ENCODE measurements at regions not wholly inside any gene's neighbourhood (a gene's known extent, or its start where the extent isn't known, plus 50 kb on each side); places are given as distances from the start of the nearest gene placed in this dataset.

GRCh38 chr4:41859087-41859486 is 76.1 kb upstream of the TMEM33 start:
- no peak for DNase-seq (ENCODE audit: low read depth)

DNA sequence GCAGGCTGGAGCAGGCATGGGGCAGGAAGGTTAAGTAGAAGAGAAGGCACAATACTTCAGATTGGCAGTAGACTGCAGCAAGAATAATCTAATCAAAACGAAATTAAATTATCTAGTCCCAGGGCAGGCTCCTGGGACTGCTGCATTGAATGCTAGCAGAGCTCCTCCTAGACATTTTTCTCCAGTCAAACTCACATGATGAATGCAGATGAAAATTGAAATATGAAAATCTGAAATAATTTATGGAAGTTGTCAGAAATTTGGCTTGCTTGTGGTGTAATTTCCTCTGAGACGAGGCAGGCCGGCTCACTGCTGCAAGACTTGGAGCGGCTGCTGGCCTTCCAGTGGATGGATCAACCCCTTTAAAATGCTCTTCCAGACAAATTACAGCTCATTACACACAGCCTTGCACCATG is 78.0 kb upstream of the TMEM33 start:
- no peak for DNase-seq (ENCODE audit: low read depth)

DNA sequence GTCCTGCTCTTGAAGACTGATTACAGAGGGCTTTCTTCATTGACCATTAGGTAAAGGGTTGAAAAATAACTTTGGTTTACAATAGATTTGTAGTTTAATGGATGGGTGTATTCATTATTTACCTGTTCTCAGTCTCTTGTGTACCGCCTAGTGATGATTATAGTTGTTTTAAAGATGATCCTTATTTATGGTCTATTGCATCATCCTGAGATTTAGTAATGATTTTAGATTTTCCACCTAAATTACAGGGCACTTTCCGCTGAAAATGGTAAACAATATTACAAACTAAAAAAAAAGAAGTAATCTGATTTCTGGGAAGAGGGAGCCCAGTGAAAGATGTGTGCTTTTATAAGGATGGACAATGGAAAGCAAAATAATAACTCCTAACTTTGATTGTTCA is 78.4 kb upstream of the TMEM33 start:
- DNase-seq (ENCODE audit: low read depth), result no peak

DNA sequence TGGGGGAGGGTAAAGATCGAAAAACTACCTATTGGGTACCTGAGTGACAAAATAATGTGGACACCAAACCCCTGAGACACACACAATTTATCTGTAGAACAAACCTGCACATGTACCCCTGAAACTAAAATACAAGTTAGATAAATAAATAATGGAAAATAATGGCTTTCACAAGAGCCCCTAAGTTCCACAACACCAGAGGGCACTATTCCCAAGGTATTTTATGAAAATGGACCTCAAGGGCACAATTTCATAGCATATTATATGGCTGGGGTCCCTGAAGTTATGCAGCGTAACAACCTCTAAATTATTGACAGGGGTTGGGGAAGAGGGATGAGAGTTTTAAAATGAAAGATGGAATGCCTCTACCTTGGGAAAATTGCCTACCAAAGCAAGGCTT is 81.3 kb upstream of the TMEM33 start:
- no peak for DNase-seq (ENCODE audit: low read depth)

DNA sequence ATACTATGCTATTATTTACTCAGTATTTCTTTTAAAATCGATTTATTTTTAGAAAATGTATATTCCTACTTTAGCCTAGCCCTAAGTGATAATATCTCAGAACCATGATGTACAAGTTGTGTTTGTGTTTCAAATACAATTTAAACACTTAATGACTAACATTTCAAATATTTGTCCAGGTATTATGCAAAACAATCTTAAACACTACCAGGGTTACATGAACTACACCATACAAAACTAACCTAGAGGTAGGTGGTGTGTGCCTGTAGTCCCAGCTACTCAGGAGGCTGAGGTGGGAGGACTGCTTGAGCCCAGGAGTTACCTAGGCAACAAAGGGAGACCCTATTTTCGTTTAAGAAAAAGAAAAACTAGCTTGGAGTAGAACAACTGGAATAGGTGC is 83.0 kb upstream of the TMEM33 start:
- DNase-seq (ENCODE audit: low read depth), result no peak

DNA sequence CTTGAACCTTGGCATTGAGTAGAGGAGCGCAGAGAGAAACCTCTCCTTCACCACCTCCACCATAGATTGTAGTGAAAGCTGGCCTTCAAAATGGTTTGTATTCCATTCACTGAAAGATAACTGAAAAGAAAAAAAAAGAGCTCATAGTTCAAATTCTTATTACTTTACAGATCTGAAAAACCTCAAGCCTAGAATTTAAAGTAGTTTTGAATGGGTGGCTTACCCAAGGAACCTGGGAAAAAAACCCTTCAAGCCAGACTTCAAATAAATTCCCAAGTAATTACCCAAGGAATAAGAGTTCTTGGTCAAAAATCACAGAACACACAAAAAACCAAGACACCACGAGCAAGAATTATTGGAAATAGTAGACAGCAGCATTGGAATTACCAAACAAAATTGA is 83.6 kb upstream of the TMEM33 start:
- DNase-seq (ENCODE audit: low read depth), result no peak

DNA sequence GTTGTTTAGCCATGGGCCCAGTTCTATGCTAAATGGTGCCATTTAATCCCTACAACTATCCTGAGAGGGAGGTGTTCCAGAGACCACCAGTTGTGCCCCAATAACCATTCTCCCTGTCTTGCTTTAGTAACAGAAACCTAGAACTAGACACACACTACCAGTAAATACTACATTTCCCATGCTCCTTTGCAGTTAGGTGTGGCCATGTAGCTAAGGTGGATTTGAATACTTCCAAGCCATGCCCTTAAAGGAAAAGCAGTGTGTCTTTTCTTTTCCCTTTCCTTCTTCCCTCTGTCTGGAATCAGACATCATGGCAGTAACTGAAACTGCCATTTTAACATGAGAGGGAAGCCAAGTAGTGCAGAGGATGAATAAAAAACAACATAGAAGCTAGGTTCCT is 90.9 kb upstream of the TMEM33 start:
- no peak for DNase-seq (ENCODE audit: low read depth)

DNA sequence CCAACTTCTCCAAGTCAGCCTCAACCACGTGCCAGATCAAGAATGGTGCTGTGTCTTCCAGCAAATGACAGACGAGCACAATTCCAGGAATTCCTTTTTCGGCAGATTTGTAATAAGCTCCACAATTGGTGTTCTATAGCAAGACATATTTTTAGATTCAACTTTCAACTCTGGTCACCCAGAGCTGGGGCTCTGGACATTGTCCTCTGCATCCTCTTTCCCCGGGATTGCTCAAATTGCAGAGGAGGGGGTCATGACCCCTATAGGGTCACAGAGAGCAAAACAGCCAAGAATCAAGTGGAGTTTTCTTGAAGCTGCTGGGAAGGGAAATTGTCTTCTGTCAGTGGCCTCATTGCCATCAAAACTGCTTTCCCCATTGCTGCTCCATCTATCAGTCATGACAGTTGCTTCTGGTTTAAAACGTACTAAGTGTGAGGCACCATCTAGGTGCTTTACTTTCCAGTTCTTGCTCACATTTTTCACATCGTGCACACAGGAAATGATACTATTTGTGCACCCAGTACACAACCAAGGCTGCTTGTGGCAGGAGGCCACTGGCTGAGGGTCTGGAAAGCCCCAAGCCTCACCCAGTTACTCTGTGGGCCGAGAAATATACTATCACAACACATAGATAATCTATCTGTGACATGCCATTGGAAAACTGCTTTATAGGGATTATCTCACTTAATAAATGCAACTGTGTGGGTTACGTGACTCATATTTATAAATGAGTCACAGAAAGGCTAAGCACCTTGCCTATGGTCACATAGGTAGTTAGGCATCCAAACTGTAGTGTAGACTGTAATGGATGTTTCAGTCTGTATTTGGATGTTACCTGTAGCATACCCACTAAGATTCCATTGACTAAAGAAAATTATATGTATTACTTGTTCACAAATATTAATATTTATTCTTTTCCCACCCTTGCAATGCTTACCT is 91.7 kb upstream of the PHOX2B start:
- no peak for DNase-seq (ENCODE audit: low read depth)

DNA sequence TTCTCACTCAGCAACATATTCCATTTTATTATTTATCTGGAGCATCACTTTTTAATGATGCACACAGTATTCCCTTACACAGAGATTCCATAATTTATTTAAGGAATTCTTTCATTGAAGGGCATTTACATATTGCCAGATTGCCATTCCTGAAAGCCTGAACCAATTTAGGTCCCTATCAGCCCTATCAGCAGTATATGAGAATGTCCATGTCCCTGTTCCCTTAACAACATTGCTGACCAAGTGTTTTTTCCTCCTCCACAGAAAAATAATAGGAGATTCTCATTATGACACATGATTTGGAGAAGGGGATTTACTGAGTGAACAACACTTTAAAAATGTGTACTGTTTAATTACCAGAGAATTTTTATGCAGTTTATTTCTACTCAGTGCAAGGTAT is 90.1 kb upstream of the PHOX2B start:
- DNase-seq (ENCODE audit: low read depth), result no peak

GRCh38 chr4:41835321-41835995 is 86.9 kb upstream of the PHOX2B start:
- no peak for DNase-seq (ENCODE audit: low read depth)

DNA sequence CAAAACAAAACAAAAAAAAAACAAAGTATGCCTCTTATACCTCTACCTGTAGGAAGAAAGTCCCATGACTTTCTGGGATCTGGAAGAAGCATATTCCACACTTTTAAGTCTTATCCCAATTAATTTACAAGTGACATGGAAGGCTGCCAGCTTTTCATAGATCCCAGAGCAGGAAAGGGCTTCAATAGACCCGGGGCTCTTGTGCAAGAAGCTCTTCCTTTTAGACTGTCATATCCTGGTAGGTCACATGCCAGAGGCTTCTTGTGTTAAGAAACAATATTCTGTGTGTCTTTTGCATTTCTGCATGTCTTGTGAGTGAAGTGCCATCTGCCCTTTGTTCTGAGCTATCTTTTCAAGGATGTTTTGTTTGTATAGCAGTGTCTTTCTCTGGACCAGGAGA is 84.4 kb upstream of the PHOX2B start:
- DNase-seq (ENCODE audit: low read depth), result no peak

DNA sequence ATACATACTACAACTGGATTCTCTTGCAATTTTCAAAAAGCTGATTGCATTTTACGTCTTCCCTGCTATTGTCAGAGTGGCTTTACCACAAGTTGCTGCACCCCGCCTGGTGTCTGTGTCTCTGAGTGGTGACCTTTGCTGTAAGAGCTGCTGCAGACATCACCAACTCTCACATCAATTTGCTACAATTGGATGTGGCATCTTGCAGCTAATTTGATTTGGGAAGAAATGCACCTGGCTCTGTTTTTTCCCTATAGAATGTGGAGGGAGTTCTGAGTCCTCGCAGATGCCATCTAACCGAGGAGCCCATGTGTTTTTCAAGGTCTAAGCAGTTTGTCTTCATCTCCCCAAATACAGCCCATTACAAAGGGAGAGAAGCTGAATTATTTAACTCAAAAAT is 73.8 kb upstream of the PHOX2B start:
- no peak for DNase-seq (ENCODE audit: low read depth)

GRCh38 chr4:41820473-41820872 is 71.9 kb upstream of the PHOX2B start:
- DNase-seq (ENCODE audit: low read depth), result no peak

DNA sequence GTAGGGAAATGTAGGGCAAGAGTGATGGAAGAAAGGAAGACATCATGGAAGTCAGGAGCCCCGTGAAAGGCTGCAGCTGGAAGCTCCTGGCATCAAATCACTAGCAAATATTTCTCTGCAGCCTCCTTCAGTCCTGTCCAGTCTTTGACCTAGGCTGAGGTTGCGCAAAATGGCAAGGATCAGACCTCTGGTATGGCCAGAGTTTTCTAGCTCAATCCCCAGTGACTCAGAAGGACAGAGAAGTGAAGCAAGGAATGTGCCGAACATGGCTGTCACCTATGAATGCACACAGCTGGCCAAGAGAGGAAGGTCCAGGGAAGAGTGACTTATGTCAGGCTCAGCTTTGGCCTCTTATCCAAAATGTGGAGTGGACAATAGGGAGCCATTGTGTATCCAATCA is 71.1 kb upstream of the PHOX2B start:
- no peak for DNase-seq (ENCODE audit: low read depth)

DNA sequence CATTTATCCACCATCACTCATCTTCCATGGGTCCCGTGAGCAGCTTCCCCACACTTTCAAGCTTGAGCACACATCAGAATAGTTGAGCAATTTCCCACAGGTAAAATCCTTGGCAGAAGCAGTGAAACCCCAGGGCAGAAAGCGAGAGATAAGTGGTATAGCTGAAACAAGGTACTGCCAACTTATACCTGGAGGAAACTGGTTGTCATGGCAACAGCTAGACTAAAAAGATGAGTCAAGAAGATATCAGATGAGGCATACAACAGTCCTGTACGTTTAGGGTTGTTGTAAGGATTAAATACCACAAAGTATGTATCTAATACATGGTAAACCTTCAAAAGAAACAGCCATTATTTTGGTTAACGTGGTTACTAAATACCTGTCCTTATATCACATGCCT is 66.9 kb upstream of the PHOX2B start:
- DNase-seq (ENCODE audit: low read depth), result no peak

GRCh38 chr4:41814565-41814964 is 66.0 kb upstream of the PHOX2B start:
- DNase-seq (ENCODE audit: low read depth), result peak; percentile 2

GRCh38 chr4:41806807-41807206 is 58.3 kb upstream of the PHOX2B start:
- no peak for DNase-seq (ENCODE audit: low read depth)

DNA sequence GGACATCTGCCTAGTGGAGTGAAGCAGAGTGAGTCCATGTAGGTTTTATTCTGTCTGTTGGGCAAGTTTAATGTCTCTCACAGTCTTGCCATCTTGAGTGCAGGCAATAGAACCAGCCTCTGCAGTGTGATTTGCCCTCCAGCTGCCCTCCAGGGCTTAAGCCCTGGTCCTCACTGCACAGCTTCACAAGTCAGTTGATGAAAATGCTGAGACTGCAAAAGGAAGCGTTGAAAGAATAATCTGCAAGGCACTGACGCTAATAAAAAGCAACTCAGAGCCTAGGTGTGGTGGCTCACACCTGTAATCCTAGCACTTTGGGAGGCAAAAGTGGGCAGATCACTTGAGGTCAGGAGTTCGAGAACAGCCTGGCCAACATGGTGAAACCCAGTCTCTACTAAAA is 54.1 kb upstream of the PHOX2B start:
- DNase-seq (ENCODE audit: low read depth), result no peak

DNA sequence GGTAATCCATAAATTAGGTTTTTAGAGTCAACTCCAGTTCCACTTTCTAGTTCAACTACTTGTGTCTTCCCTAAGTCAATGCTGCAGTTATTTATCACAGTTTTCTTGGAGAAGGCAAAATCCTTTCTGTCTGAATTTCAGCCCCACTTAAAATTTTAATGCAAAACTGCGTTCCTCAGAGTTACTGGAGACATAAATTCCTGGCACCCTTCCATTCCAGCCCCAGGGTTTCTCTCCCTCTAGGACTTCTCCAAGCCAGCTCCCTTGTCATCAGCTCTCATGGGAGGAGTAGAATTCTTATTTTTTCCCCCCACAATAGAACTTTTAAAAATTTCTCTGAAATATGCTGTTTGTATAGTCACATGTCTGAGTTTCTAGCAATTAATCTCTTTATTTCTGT is 50.6 kb upstream of the PHOX2B start:
- no peak for DNase-seq (ENCODE audit: low read depth)

All from amniotic epithelial cell (primary cell).